Aorta (tissue), 5 donors: ENCODE measurements at regions not wholly inside any gene's neighbourhood (a gene's known extent, or its start where the extent isn't known, plus 50 kb on each side); places are given as distances from the start of the nearest gene placed in this dataset.
A peak's percentile ranks its signal among the peaks of the same experiment; 100 is the strongest.

ENCODE experiments used
- ATAC-seq: fragments of 200-7000 bp; cut with Tn5 transposase; one replicate; pipeline ENCODE4 v1.9.1; 2022; ENCODE audit warnings: moderate library complexity; ENCODE audit not compliant: low FRiP score
- DNase-seq, 2 donors: peaks; one replicate each; pipeline ENCODE4 v3.0.0-alpha.2; 2020
- H3K27ac ChIP-seq, 2 donors: one replicate each; pipeline ENCODE4 v1.5.1; 2013; ENCODE audit warnings: low read length in 2 of 2, mild to moderate bottlenecking in 2 of 2, moderate library complexity in 2 of 2, control low read depth in 1 of 2, inconsistent platforms in 1 of 2, low read depth in 1 of 2
- H3K27me3 ChIP-seq, 2 donors: one replicate each; pipeline ENCODE4 v1.6.1; 2013; ENCODE audit warnings: control low read depth in 1 of 2, low read length in 1 of 2, mild to moderate bottlenecking in 1 of 2, moderate library complexity in 1 of 2; ENCODE audit not compliant: insufficient read depth in 2 of 2, control insufficient read depth in 1 of 2
- H3K36me3 ChIP-seq, 2 donors: one replicate each; pipeline ENCODE4 v1.6.1; 2013; ENCODE audit warnings: control low read depth in 1 of 2, low read length in 1 of 2, mild to moderate bottlenecking in 1 of 2; ENCODE audit not compliant: insufficient read depth in 2 of 2, control insufficient read depth in 1 of 2
- H3K4me1 ChIP-seq, 2 donors: one replicate each; pipeline ENCODE4 v1.6.1; 2013; ENCODE audit warnings: low read length in 2 of 2, control low read depth in 1 of 2, mild to moderate bottlenecking in 1 of 2, moderate library complexity in 1 of 2; ENCODE audit not compliant: insufficient read depth in 2 of 2, control insufficient read depth in 1 of 2
- H3K4me3 ChIP-seq, 2 donors: one replicate each; pipeline ENCODE4 v1.5.1; 2013; ENCODE audit warnings: low read length in 2 of 2, control low read depth in 1 of 2, mild to moderate bottlenecking in 1 of 2
- H3K9me3 ChIP-seq: one replicate; pipeline ENCODE4 v1.6.1; 2013; ENCODE audit warnings: mild to moderate bottlenecking, low read length; ENCODE audit not compliant: control insufficient read depth
- WGBS, 2 donors: extraction: QIAGEN DNeasy Blood & Tissue Kit; methylation state at CpG; one replicate each; pipeline ENCODE4 v1.1.7; 2013; 5-methylcytosine and 5-hydroxymethylcytosine counted together
- intact Hi-C, 2 donors: fragments of 100-400 bp; cut with DNase I; formaldehyde crosslinking; loops; one replicate each; pipeline versions ENCODE4 v1.14.2 to v1.15.0; 2022
- donor health status: healthy with polysubstance abuse.
- donor health status: Bipolar disorder and iron deficiency.
- donor health status: DM: no; HTN: no; CAD: no.
- donor health status: DM: no; HTN: no; CAD: no.
- donor health status: DM: yes; HTN: yes; CAD: no.

GRCh38 chr14:36245223-36245622 lies 68.7 kb upstream of the PTCSC3 start:
- ATAC-seq (no peak), DNase-seq (no peak)
- intact Hi-C loops, result no loop called here
- H3K36me3 ChIP-seq, result no peaks in the 10 kb centered on the region
- no peak overlapping the region for H3K27ac ChIP-seq
- H3K4me1 ChIP-seq, result no peaks in the 10 kb centered on the region
- peaks cover 0 to 2% of the 10 kb centered on the region in 2 donors for H3K27me3 ChIP-seq
- H3K4me3 ChIP-seq, result no peak overlapping the region
- H3K9me3 ChIP-seq, result no peaks in the 10 kb centered on the region
- WGBS, 2 donors, result 84 to 86% methylated on average over 3 of the region's 3 CpGs

- no peaks in the 10 kb centered on the region for H3K4me1 ChIP-seq
- DNase-seq (no peak), ATAC-seq (no peak)
- H3K36me3 ChIP-seq, result no peaks in the 10 kb centered on the region
- H3K27me3 ChIP-seq, result peaks cover 0 to 2% of the 10 kb centered on the region in 2 donors
- WGBS, 2 donors, result 65 to 78% methylated on average over 1 of the region's 1 CpG
- intact Hi-C loops, result no loop called here
- no peak overlapping the region for H3K27ac ChIP-seq
- no peak overlapping the region for H3K4me3 ChIP-seq
- H3K9me3 ChIP-seq, result no peaks in the 10 kb centered on the region
Observed at GRCh38 chr14:36243183-36243582, 66.7 kb upstream of the PTCSC3 start.

- H3K9me3 ChIP-seq, result no peaks in the 10 kb centered on the region
- DNase-seq (no peak), ATAC-seq (no peak)
- WGBS, 2 donors, result 84 to 85% methylated on average over 3 of the region's 3 CpGs
- peaks cover 0 to 2% of the 10 kb centered on the region in 2 donors for H3K27me3 ChIP-seq
- H3K36me3 ChIP-seq, result no peaks in the 10 kb centered on the region
- H3K4me1 ChIP-seq, result no peaks in the 10 kb centered on the region
- intact Hi-C loops, result no loop called here
- no peak overlapping the region for H3K27ac ChIP-seq
- H3K4me3 ChIP-seq, result no peak overlapping the region
Observed at GRCh38 chr14:36241183-36241582, 64.7 kb upstream of the PTCSC3 start.

- intact Hi-C loops, result no loop called here
- Histone ChIP-seq H3K27me3 (peaks cover 0 to 2% of the 10 kb centered on the region in 2 donors), H3K9me3 (no peaks in the 10 kb centered on the region), H3K27ac (no peak overlapping the region), H3K36me3 (no peaks in the 10 kb centered on the region), H3K4me3 (no peak overlapping the region), H3K4me1 (no peaks in the 10 kb centered on the region)
- whole genome bisulfite sequencing, 2 donors, result 76 to 79% methylated on average over 13 of the region's 13 CpGs
- DNase-seq (peak in 1 of 2 donors; percentile 43), ATAC-seq (no peak)
Observed at GRCh38 chr14:36238666-36239363, 62.3 kb upstream of the PTCSC3 start.

GRCh38 chr14:36233217-36233616 lies 56.7 kb upstream of the PTCSC3 start:
- H3K27ac ChIP-seq, result no peak overlapping the region
- no peaks in the 10 kb centered on the region for H3K36me3 ChIP-seq
- ATAC-seq (no peak), DNase-seq (no peak)
- no peaks in the 10 kb centered on the region for H3K27me3 ChIP-seq
- H3K9me3 ChIP-seq, result no peaks in the 10 kb centered on the region
- intact Hi-C loops, result no loop called here
- H3K4me1 ChIP-seq, result no peaks in the 10 kb centered on the region
- no peak overlapping the region for H3K4me3 ChIP-seq

- Histone ChIP-seq H3K9me3 (no peaks in the 10 kb centered on the region), H3K27ac (no peak overlapping the region), H3K36me3 (no peaks in the 10 kb centered on the region), H3K4me3 (no peak overlapping the region), H3K4me1 (no peaks in the 10 kb centered on the region), H3K27me3 (peaks cover 0 to 6% of the 10 kb centered on the region in 2 donors)
- intact Hi-C loops, result no loop called here
- DNase-seq, result no peak
- 66 to 70% methylated on average over 2 of the region's 2 CpGs for WGBS, 2 donors
- ATAC-seq, result no peak
Observed at GRCh38 chr14:36229262-36229661, 52.7 kb upstream of the PTCSC3 start.

GRCh38 chr14:36227802-36228201 lies 51.3 kb upstream of the PTCSC3 start:
- intact Hi-C loops, result no loop called here
- WGBS, 2 donors, result 4 to 5% methylated on average over 2 of the region's 2 CpGs
- peaks cover 0 to 6% of the 10 kb centered on the region in 2 donors for H3K27me3 ChIP-seq
- no peaks in the 10 kb centered on the region for H3K9me3 ChIP-seq
- no peak overlapping the region for H3K4me3 ChIP-seq
- DNase-seq, result no peak
- H3K4me1 ChIP-seq, result no peaks in the 10 kb centered on the region
- no peak overlapping the region for H3K27ac ChIP-seq
- ATAC-seq, result no peak
- no peaks in the 10 kb centered on the region for H3K36me3 ChIP-seq

- intact Hi-C loops, result no loop called here
- ATAC-seq (no peak), DNase-seq (no peak)
Observed at GRCh38 chr14:36227344-36227743, 50.8 kb upstream of the PTCSC3 start.

More at GRCh38 chr14:36227344-36227743, 50.8 kb upstream of the PTCSC3 start:
- WGBS, 2 donors, result 36 to 66% methylated on average over 1 of the region's 1 CpG
- Histone ChIP-seq H3K27ac (no peak overlapping the region), H3K4me3 (no peak overlapping the region), H3K27me3 (peaks cover 0 to 6% of the 10 kb centered on the region in 2 donors), H3K36me3 (no peaks in the 10 kb centered on the region), H3K4me1 (no peaks in the 10 kb centered on the region), H3K9me3 (no peaks in the 10 kb centered on the region)
